Left ventricle myocardium superior (tissue), 1 donor: ENCODE measurements at regions not wholly inside any gene's neighbourhood (a gene's known extent, or its start where the extent isn't known, plus 50 kb on each side); places are given as distances from the start of the nearest gene placed in this dataset.
A peak's percentile ranks its signal among the peaks of the same experiment; 100 is the strongest.

ENCODE experiments used
- ATAC-seq: fragments of 200-7000 bp; cut with Tn5 transposase; one replicate; pipeline ENCODE4 v1.9.1; 2020; ENCODE audit warnings: mild to moderate bottlenecking, moderate library complexity
- DNase-seq: peaks from one replicate; pipeline ENCODE4 v3.0.0-alpha.2; 2020
- intact Hi-C: fragments of 100-400 bp; cut with micrococcal nuclease; formaldehyde crosslinking; loops from one replicate; pipeline ENCODE4 v1.11.0; 2022
- donor health status: DM: no; HTN: yes; CAD: no; lungs with severe emphysema.

- no peak for ATAC-seq
- intact Hi-C loops: no loop called here
- no peak for DNase-seq
Measured at GRCh38 chr12:42763682-42764081, 174.1 kb upstream of the PRICKLE1 start.

DNA sequence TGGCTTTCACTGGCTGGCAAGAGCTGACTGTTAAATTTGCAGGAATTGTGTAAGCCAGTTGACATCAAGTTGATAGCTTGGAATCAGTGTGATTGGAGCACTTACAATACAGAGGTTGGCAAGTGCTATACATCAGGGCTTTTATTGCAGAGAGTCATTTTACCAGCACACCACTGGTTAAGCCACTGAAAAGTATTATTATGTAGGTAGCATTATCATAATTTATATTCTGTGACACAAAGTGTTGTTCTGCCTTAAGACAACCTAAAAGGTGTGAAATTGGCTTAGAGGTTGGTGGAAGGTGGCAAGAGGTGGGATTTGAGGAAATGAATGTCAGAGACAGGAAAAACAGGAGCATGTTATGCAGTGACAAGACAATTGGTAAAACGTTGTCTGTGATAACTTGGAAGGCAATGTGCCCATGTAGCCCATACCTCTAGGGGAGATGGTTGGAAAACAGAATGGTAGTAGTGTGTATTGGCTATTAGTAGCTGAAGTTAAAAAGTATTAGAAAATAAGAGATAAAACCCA, 172.9 kb upstream of the PRICKLE1 start:
- ATAC-seq (no peak), DNase-seq (no peak)
- intact Hi-C loops: no loop called here

GRCh38 chr12:42761601-42762350, 172.2 kb upstream of the PRICKLE1 start:
- ATAC-seq (peak; percentile 18), DNase-seq (no peak)
- intact Hi-C loops: no loop called here

DNA sequence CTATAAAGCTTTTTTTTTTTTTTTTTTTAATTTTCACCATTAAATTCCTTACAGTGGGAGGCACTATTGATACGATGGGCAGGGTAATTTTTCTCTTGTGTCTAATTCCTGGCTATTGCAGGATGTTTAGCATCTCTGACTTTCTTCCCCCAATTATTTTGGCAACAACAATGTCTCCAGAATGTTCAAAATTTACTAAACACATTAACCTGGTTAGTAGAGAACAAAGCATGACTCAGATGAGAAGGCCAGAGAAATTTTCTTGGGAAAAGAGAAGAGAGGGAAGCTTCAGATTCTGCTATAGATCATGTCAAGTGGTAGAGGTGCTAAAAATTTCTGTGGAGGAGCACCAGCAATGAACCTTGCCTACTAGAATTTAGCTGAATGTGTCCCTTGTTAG, 171.5 kb upstream of the PRICKLE1 start:
- no peak for ATAC-seq
- intact Hi-C loops: no loop called here
- no peak for DNase-seq

DNA sequence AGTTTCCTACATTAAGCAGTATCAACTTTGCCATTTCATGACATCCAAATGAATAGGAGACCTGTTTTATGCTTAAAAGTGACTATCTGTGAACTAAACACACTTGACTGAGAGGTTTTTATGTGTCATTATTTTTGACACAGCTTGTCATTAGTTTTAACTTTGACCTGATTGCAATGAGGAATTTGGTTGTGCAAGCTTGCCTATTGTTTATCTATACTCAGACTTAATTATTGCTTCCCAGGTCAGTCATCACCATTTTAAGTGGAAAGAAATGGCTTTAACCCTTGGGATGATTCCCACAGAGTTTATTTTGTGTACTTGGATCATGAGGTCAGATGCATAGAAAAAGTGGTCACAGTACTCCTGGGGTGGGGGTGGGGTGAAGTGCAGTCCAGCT, 171.0 kb upstream of the PRICKLE1 start:
- DNase-seq: no peak
- ATAC-seq: no peak
- intact Hi-C loops: no loop called here

- intact Hi-C loops: no loop called here
- peak; percentile 95 for ATAC-seq
- peak; percentile 78 for DNase-seq
Measured at GRCh38 chr12:42759622-42760273, 170.2 kb upstream of the PRICKLE1 start.

GRCh38 chr12:42758806-42759205, 169.3 kb upstream of the PRICKLE1 start:
- DNase-seq: no peak
- intact Hi-C loops: no loop called here
- no peak for ATAC-seq

- ATAC-seq (no peak), DNase-seq (no peak)
- intact Hi-C loops: no loop called here
Measured at GRCh38 chr12:42757624-42758119, 168.1 kb upstream of the PRICKLE1 start.

GRCh38 chr12:42756841-42757623, 167.5 kb upstream of the PRICKLE1 start:
- no peak for ATAC-seq
- DNase-seq: no peak
- intact Hi-C loops: no loop called here

GRCh38 chr12:42750356-42750755, 160.8 kb upstream of the PRICKLE1 start:
- intact Hi-C loops: no loop called here
- ATAC-seq (no peak), DNase-seq (no peak)

DNA sequence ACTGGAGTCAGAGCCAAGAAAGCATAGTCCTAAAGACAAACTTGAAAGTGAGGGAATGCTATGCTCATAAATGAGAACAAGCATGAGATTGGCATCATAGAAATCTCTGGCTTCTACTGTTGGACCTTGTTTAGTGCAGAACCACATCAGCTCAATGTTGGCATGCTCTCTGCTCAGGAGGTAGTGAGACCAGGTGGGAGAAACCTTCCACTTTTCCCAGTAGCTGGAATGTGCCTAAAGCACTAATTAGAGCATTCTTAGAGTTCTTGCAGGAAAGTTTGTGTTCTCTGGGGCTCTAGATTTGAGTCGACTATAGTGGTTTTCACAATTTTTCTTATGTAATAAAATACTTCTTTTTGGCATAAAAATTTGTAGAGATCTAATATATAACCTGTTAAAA, 159.7 kb upstream of the PRICKLE1 start:
- ATAC-seq (no peak), DNase-seq (no peak)
- intact Hi-C loops: no loop called here

DNA sequence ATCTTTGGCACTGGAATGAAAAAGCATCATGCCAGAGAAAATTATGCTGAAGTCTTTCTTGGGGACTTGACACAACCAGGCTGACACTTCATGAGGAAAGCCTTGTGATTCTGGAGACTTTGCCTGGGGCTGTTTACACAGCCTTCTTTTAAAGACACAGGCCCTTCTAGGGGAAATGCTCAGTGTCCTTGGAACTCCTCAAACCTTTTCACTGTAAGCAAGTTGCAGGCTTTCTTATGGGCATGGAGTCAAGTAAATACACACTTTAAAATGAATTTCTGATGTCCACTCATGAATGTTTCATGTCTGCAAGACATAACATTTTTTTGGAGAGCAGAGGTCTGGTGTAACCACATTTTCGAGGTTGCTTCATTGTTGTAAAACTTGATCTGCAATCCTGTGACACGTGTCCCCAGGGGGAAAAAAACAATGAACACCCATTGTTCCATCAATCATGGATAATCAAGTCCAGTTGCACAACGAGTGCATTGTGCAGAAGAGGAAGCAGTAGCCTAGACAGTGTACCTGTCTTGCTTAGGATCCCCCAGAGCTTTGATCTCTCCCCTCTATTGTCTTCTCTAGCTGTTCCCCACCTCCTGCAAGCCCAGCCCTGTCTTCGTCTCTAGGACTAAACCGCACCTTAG, 155.1 kb upstream of the PRICKLE1 start:
- intact Hi-C loops: no loop called here
- peak; percentile 31 for ATAC-seq
- no peak for DNase-seq

DNA sequence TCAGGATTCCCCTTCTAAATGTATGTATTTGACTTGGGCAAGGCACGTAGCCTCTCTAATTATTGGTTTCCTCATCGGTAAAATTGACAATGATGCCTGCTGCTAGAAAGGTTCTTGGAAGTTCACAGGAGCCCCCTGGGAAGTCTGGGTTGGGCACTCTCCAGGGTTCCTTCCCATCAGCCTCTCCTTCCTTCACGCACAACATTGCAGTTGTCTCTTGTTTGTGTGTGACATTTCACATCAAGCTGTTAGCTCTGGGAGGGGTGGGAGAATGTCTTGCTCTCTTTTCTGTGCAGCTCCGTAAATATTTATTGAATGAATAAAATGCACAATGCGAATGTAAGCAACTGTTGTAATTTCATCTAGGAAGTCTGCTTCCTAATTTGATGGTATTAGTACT, 153.2 kb upstream of the PRICKLE1 start:
- peak; percentile 39 for ATAC-seq
- no peak for DNase-seq
- intact Hi-C loops: no loop called here

DNA sequence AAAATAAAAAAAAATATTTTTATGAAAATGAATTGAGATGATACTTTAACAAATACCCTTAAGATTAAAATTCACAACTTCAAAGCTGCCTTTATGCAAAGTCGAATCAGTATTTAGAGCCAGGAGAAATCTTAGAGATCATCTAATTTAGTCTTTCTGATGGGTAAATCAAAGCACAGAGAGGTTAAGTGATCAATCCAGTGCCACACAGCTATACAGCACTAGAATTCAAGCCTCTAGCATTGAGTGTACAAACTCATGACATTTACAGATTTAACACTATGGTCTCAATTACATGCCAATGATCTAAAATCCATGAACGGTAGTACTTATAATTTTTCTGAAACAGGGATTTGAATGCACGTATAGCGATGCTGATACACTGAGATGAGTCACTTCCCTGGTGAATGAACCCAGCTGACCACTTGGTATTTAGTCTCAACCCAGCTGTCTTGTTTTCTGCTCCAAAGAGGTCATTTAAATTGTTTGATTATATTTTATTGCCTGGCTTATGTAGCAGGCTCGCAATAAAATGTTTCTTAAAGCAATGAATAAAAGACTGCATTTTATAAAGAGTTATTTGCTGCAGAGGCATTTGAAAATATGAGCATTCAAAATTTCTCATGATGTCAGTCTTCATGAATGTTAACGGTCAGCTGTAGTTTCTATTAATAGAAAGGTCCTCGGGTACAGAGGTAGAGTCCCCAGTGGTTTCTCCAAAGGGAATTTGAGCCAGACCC, 152.4 kb upstream of the PRICKLE1 start:
- peak; percentile 78 for ATAC-seq
- intact Hi-C loops: no loop called here

DNA sequence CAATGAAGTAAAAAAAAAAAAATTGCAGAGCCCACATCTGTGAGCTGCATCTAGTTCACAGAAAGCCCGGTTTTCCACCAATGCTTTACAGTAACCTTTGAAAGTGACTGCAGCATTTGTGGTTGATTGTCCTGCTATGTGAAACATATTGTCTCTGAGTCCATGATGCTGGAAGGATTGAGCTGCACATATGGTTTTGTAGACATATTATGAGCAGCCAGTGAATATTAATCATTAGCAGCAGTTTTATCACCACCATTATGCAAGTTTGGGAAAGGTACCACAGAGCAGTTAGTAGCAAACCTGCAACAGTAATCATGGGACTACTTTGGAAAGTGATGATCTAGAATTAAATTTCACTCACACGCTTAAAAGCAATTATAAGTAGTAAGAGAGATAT, 151.5 kb upstream of the PRICKLE1 start:
- ATAC-seq: no peak
- intact Hi-C loops: no loop called here
- DNase-seq: no peak

More for the DNA sequence above, 152.4 kb upstream of the PRICKLE1 start:
- no peak for DNase-seq

- DNase-seq (no peak), ATAC-seq (no peak)
- intact Hi-C loops: no loop called here
Measured at GRCh38 chr12:42737398-42737797, 147.9 kb upstream of the PRICKLE1 start.

GRCh38 chr12:42735861-42736361, 146.4 kb upstream of the PRICKLE1 start:
- intact Hi-C loops: no loop called here
- peak; percentile 81 for DNase-seq
- peak; percentile 96 for ATAC-seq

DNA sequence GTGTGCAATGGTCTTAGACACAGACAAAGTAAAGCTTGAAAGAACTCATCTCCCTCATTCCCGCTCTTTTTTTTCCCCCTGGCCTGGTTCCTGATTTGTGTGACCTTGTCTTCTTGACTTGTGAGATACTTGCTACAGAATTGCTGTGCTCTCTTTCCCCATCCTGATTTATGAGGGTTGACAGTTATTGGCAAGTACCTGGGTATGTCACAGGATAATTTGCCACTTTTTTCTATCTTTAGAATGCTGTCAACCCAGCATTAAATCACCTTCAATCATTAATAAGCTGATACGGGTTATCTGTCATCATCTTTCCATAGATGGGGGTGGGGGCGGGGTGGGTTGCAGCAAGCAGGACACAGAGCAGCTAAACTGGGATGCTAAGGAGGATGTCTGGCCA, 144.4 kb upstream of the PRICKLE1 start:
- DNase-seq: no peak
- intact Hi-C loops: no loop called here
- no peak for ATAC-seq
